Neural cell (in vitro differentiated cells): ENCODE measurements at regions not wholly inside any gene's neighbourhood (a gene's known extent, or its start where the extent isn't known, plus 50 kb on each side); places are given as distances from the start of the nearest gene placed in this dataset.

Experiments
- CTCF ChIP-seq: fragments of 450-650 bp; IDR thresholded peaks from 2 replicates; pipeline ENCODE4 v1.5.1; 2014; ENCODE audit warnings: antibody characterized with exemption, mild to moderate bottlenecking, moderate library complexity; ENCODE audit not compliant: poor library complexity, severe bottlenecking
- EZH2 ChIP-seq: fragments of 200-600, 300-800 bp; shearing (Covaris generic), sonication (generic); IDR thresholded peaks from 2 replicates; pipeline ENCODE4 v1.6.1; 2014; ENCODE audit warnings: antibody characterized with exemption, low read length, borderline replicate concordance, mild to moderate bottlenecking; ENCODE audit not compliant: insufficient read depth, poor library complexity, severe bottlenecking
- POLR2AphosphoS5 ChIP-seq: IDR thresholded peaks from 2 replicates; pipeline ENCODE4 v1.6.1; 2012
- RAD21 ChIP-seq: fragments of 450-650 bp; conservative IDR thresholded peaks from 2 replicates; pipeline ENCODE4 v1.6.1; 2014; ENCODE audit warnings: antibody characterized with exemption, mild to moderate bottlenecking, moderate library complexity

DNA sequence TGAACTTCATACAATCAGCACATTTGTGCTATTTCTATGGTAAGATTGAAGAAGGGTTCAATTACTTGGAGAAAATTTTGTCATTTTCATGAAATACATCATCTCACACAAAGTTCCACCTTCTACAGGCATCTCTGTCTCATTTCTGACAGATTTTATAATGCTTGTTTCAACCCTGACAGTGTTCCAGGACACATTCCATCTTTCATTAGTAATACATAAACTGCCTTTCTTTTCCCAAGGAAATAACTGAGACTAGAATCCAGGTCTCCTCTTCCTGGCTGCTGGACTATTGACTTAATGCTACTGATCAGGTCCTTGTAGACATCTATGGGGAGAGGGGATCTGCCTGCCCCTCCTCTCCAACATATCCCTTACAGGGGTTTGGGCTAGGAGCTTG, 70.1 kb upstream of the PLPP4 start:
- TF ChIP-seq POLR2AphosphoS5 (no peak), CTCF (no peak), EZH2 (no peak), RAD21 (no peak)
